22Rv1 (cell line): ENCODE measurements at regions not wholly inside any gene's neighbourhood (a gene's known extent, or its start where the extent isn't known, plus 50 kb on each side); places are given as distances from the start of the nearest gene placed in this dataset.

ENCODE experiments used
- H3K27ac ChIP-seq: fragments of 450-650 bp; 2 replicates; pipeline ENCODE4 v1.5.1; 2017
- ZFX ChIP-seq: fragments of 450-650 bp; IDR thresholded peaks from 2 replicates; pipeline ENCODE4 v1.6.1; 2017; ENCODE audit warnings: antibody characterized with exemption, borderline replicate concordance
- TF ChIP-seq, protein P1 (sequence below): fragments of 450-650 bp; IDR thresholded peaks from 2 replicates; pipeline ENCODE4 v1.5.1; 2017; ENCODE audit warnings: mild to moderate bottlenecking

DNA sequence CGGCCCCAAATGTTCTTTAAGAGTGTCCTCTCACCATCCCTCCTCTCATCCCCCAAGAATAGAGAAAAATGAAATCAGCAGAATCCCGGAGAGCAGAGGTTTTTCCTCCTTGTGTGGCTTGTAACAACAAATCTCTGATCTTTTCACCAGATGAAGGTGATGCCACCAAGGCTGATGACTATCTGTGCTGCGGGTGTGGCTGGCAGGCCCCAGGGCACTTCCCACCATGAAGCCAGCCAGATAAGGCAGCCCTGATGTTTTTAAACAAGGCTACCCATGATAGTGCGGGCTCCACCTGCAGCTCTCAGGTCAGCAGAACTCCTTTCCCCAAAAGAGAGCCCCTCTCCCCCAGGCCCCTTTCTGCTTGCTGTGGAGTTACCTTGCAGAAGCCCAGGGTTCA is 58.0 kb upstream of the PARP11 start:
- TF ChIP-seq, protein P1, sequence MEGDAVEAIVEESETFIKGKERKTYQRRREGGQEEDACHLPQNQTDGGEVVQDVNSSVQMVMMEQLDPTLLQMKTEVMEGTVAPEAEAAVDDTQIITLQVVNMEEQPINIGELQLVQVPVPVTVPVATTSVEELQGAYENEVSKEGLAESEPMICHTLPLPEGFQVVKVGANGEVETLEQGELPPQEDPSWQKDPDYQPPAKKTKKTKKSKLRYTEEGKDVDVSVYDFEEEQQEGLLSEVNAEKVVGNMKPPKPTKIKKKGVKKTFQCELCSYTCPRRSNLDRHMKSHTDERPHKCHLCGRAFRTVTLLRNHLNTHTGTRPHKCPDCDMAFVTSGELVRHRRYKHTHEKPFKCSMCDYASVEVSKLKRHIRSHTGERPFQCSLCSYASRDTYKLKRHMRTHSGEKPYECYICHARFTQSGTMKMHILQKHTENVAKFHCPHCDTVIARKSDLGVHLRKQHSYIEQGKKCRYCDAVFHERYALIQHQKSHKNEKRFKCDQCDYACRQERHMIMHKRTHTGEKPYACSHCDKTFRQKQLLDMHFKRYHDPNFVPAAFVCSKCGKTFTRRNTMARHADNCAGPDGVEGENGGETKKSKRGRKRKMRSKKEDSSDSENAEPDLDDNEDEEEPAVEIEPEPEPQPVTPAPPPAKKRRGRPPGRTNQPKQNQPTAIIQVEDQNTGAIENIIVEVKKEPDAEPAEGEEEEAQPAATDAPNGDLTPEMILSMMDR: no peak
- TF ChIP-seq ZFX: no peak
- no peak overlapping the region for H3K27ac ChIP-seq

DNA sequence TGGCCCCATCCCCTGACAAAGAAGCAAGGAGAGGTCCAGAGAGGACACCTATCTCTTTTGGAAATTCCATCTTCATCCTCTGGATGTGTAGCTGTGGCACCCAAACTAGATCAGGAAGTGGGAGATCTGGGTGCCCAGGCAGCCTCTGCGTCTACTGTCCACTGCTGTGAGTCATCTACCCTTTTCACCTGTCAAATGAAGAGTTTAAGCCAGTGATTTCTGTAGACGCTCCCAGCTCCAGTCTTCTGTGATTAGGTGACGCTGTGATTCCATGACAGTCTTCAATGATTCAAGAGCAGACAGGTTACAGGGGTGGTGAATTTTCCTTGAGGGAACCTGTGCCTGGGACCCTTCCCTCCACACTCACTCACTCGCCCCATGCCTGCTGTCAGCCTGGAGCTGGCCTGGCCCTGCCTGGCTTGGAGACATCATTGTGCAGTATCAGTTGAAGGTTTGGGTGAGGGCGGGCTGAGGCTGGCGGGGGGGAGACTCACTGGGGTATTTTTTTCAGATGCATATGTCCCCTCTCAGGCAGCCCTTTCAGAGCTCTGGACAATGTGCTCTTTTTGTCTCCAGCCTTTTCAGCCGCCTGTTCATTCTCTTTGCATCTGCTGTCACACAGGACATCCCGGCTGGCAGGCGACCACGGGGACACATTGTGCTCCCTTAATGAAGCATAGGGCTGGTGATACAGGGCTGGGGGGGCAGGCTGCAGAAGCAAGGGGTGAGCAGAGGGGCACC is 56.8 kb upstream of the PARP11 start:
- no peak overlapping the region for H3K27ac ChIP-seq
- no peak for TF ChIP-seq ZFX
- TF ChIP-seq, protein P1: no peak

DNA sequence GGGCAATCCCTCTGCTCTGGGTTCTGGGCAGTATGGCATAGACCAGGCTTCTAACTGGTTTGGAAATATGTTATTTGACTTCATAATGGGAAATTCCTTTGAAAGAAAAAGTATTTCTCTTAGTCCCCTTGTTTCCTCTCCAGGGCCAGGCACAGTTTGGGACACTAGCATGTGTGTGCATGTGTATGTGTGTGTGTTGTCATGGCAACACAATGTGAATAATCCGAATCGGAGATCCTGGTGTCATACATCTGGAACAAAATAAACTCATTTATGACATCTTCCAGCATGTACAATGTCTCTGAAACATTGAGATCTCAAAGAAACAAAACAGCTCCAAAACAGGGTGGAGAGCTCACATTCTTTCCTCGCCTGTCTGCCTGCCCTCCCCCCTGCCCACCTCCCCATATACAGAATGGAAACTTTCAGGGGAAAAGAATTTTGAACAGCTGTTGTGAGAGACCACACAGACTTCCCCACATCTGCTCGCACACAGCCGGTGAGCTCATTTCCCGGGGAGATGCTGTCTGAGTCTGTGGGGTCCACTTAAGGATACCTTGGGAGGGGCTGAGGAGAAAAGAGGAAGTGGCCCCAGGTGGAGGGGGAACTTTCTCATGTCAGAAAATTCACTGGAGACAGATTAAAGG is 55.5 kb upstream of the PARP11 start:
- H3K27ac ChIP-seq: no peak overlapping the region
- no peak for TF ChIP-seq ZFX
- TF ChIP-seq, protein P1: no peak

DNA sequence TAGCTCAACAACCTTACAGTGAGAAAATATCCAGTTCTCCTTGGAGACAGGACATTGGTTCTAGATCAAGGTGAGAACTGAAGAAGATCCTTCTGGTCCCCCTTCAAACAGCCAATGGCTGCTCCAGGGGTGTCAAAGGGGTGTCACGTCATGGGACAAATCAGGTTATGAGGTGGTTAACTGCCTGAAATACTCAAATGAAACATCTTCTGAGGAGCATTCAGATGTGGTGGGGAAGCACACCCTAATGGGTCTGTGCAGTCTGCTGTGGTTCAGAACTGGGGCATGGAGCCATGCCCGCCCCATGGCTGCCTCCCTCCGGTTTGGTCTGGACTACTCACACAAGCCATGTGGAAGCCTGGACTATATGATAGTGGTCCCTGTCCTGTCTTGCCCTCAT is 52.4 kb upstream of the PARP11 start:
- TF ChIP-seq, protein P1: no peak
- no peak for TF ChIP-seq ZFX
- H3K27ac ChIP-seq: no peak overlapping the region

DNA sequence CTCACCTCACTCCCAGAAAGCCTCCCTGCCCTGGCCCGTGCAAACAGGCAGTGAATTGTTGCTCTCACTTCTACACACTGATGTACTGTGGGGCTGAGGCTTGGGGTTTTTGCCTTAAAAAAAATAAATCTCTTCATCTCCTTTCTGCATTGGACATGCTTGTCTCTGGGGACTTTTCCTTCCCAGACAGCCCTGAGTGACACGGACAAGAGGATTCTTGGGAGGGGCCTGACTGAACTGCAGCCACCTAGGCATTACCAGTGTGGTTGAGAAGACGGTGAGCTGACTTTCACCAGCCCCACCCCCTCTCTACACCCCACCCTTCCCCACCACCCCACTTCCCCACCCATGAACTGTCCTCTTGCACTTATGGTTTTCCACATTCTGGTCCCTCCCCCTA is 51.6 kb upstream of the PARP11 start:
- TF ChIP-seq ZFX: no peak
- TF ChIP-seq, protein P1: no peak

DNA sequence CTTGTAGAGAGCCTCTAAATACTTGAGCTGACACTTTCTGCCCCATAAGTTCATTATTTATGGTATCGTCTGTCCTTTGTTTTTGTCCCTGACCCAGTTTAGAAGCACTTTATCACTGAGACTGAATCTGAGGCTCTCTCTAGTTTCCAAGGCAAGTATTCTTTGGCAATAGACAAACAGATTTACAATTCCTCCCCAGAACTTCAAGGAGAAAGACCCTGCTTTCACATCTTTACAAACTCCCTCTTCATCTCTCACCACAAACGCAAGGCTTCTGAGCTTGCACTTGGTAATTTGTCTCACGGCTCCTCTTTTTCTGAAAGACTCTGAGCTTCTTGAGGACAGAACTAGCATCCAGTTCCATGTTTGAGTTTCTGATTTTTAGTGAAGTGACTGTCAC is 49.8 kb upstream of the PARP11 start:
- TF ChIP-seq ZFX: no peak
- TF ChIP-seq, protein P1: no peak
- no peak overlapping the region for H3K27ac ChIP-seq

More for the DNA sequence above, 51.6 kb upstream of the PARP11 start:
- no peak overlapping the region for H3K27ac ChIP-seq
